DOHH2 (cell line): ENCODE measurements at regions not wholly inside any gene's neighbourhood (a gene's known extent, or its start where the extent isn't known, plus 50 kb on each side); places are given as distances from the start of the nearest gene placed in this dataset.

ENCODE experiments used
- H3F3A ChIP-seq: fragments of 200-600 bp; sonication (generic), shearing (Covaris generic); 2 replicates; pipeline ENCODE4 v1.6.0; 2016; ENCODE audit warnings: antibody characterized with exemption, mild to moderate bottlenecking; ENCODE audit not compliant: control insufficient read depth, insufficient read depth
- H3K27ac ChIP-seq: fragments of 200-600 bp; sonication (generic); 2 replicates; pipeline ENCODE4 v1.5.1; 2014; ENCODE audit warnings: low read depth, mild to moderate bottlenecking, low read length, moderate library complexity
- H3K27me3 ChIP-seq: fragments of 200-600 bp; sonication (generic); 2 replicates; pipeline ENCODE4 v1.6.1; 2014; ENCODE audit warnings: mild to moderate bottlenecking, low read length, mixed read lengths; ENCODE audit not compliant: control insufficient read depth
- H3K36me3 ChIP-seq: fragments of 200-600 bp; sonication (generic); 2 replicates; pipeline ENCODE4 v1.6.1; 2014; ENCODE audit warnings: mild to moderate bottlenecking, low read length, moderate library complexity, mixed read lengths; ENCODE audit not compliant: control insufficient read depth
- H3K4me1 ChIP-seq: fragments of 200-600 bp; sonication (generic); 2 replicates; pipeline ENCODE4 v1.6.1; 2014; ENCODE audit warnings: mild to moderate bottlenecking, low read length, mixed read lengths; ENCODE audit not compliant: control insufficient read depth
- H3K4me2 ChIP-seq: fragments of 200-600 bp; sonication (generic); 2 replicates; pipeline ENCODE4 v1.6.0; 2014; ENCODE audit warnings: mild to moderate bottlenecking, low read length, moderate library complexity
- H3K4me3 ChIP-seq: fragments of 200-600 bp; sonication (generic); 2 replicates; pipeline ENCODE4 v1.5.1; 2014; ENCODE audit warnings: mild to moderate bottlenecking, low read length, mixed read lengths
- H3K79me2 ChIP-seq: fragments of 200-600 bp; sonication (generic); 2 replicates; pipeline ENCODE4 v1.6.1; 2014; ENCODE audit warnings: mild to moderate bottlenecking, low read length, mixed read lengths; ENCODE audit not compliant: control insufficient read depth
- H3K9me2 ChIP-seq: fragments of 200-600 bp; sonication (generic); replicated peaks from 2 replicates; pipeline ENCODE4 v1.6.1; 2014; ENCODE audit warnings: mild to moderate bottlenecking, low read length, mixed read lengths; ENCODE audit not compliant: control insufficient read depth
- H3K9me3 ChIP-seq: fragments of 200-600 bp; sonication (generic); 2 replicates; pipeline ENCODE4 v1.6.1; 2014; ENCODE audit warnings: antibody characterized with exemption, low read length, mixed read lengths; ENCODE audit not compliant: control insufficient read depth, insufficient read depth
- H4K20me1 ChIP-seq: fragments of 200-600 bp; sonication (generic); 2 replicates; pipeline ENCODE4 v1.6.0; 2014; ENCODE audit warnings: low read depth, mild to moderate bottlenecking, antibody characterized with exemption, low read length, moderate library complexity; ENCODE audit not compliant: control insufficient read depth, insufficient read depth
- EZH2phosphoT487 ChIP-seq: fragments of 200-600 bp; sonication (generic); IDR thresholded peaks from 2 replicates; pipeline ENCODE4 v1.6.1; 2017; ENCODE audit warnings: borderline replicate concordance, mild to moderate bottlenecking, antibody characterized with exemption, low read length, moderate library complexity, mixed read lengths
- TF ChIP-seq, protein P1 (sequence below): fragments of 200-600 bp; sonication (generic); IDR thresholded peaks from one replicate; pipeline ENCODE4 v1.5.1; 2014; ENCODE audit warnings: antibody characterized with exemption, mild to moderate bottlenecking, low read depth, low read length; ENCODE audit not compliant: poor library complexity, severe bottlenecking

GRCh38 chr7:157475095-157475494, 138.3 kb downstream of the DNAJB6 start:
- Histone ChIP-seq H3K9me2 (no peaks in the 10 kb centered on the region), H3K79me2 (no peaks in the 10 kb centered on the region), H3K27me3 (no peaks in the 10 kb centered on the region), H3K4me3 (no peak overlapping the region), H3K9me3 (peaks cover 16% of the 10 kb centered on the region), H3K36me3 (no peaks in the 10 kb centered on the region), H3F3A (no peaks in the 10 kb centered on the region), H4K20me1 (no peaks in the 10 kb centered on the region), H3K4me1 (no peaks in the 10 kb centered on the region), H3K27ac (no peak overlapping the region), H3K4me2 (no peak overlapping the region)
- TF ChIP-seq, protein P1, sequence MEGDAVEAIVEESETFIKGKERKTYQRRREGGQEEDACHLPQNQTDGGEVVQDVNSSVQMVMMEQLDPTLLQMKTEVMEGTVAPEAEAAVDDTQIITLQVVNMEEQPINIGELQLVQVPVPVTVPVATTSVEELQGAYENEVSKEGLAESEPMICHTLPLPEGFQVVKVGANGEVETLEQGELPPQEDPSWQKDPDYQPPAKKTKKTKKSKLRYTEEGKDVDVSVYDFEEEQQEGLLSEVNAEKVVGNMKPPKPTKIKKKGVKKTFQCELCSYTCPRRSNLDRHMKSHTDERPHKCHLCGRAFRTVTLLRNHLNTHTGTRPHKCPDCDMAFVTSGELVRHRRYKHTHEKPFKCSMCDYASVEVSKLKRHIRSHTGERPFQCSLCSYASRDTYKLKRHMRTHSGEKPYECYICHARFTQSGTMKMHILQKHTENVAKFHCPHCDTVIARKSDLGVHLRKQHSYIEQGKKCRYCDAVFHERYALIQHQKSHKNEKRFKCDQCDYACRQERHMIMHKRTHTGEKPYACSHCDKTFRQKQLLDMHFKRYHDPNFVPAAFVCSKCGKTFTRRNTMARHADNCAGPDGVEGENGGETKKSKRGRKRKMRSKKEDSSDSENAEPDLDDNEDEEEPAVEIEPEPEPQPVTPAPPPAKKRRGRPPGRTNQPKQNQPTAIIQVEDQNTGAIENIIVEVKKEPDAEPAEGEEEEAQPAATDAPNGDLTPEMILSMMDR: no peak
- TF ChIP-seq EZH2phosphoT487: no peak

- H3F3A ChIP-seq: no peaks in the 10 kb centered on the region
- H3K27ac ChIP-seq: no peak overlapping the region
- H3K9me3 ChIP-seq: peaks cover 16% of the 10 kb centered on the region
- no peaks in the 10 kb centered on the region for H3K79me2 ChIP-seq
- no peaks in the 10 kb centered on the region for H3K36me3 ChIP-seq
- TF ChIP-seq, protein P1: no peak
- no peak for TF ChIP-seq EZH2phosphoT487
- no peaks in the 10 kb centered on the region for H4K20me1 ChIP-seq
- no peaks in the 10 kb centered on the region for H3K4me1 ChIP-seq
- no peak overlapping the region for H3K4me3 ChIP-seq
- no peaks in the 10 kb centered on the region for H3K9me2 ChIP-seq
- no peak overlapping the region for H3K4me2 ChIP-seq
- no peaks in the 10 kb centered on the region for H3K27me3 ChIP-seq
Observed at GRCh38 chr7:157475601-157476000, 138.8 kb downstream of the DNAJB6 start.

GRCh38 chr7:157476201-157476600, 139.4 kb downstream of the DNAJB6 start:
- H3K4me1 ChIP-seq: no peaks in the 10 kb centered on the region
- H3K9me3 ChIP-seq: peaks cover 19% of the 10 kb centered on the region
- H3K4me2 ChIP-seq: no peak overlapping the region
- no peak overlapping the region for H3K4me3 ChIP-seq
- no peaks in the 10 kb centered on the region for H3F3A ChIP-seq
- H4K20me1 ChIP-seq: no peaks in the 10 kb centered on the region
- H3K27me3 ChIP-seq: no peaks in the 10 kb centered on the region
- H3K9me2 ChIP-seq: no peaks in the 10 kb centered on the region
- no peak overlapping the region for H3K27ac ChIP-seq
- H3K79me2 ChIP-seq: no peaks in the 10 kb centered on the region
- H3K36me3 ChIP-seq: no peaks in the 10 kb centered on the region
- TF ChIP-seq, protein P1: no peak
- TF ChIP-seq EZH2phosphoT487: no peak
